OCI-LY1 (cell line): ENCODE measurements at regions not wholly inside any gene's neighbourhood (a gene's known extent, or its start where the extent isn't known, plus 50 kb on each side); places are given as distances from the start of the nearest gene placed in this dataset.

Experiments used
- CTCF ChIP-seq: fragments of 200-600 bp; sonication (generic), shearing (Covaris generic); IDR thresholded peaks from 2 replicates; pipeline ENCODE4 v1.5.1; 2017; ENCODE audit warnings: mild to moderate bottlenecking, antibody characterized with exemption, low read length, moderate library complexity, mixed read lengths
- EZH2 ChIP-seq: fragments of 200-600 bp; sonication (generic), shearing (Covaris generic); IDR thresholded peaks from 2 replicates; pipeline ENCODE4 v1.8.0; 2017; ENCODE audit warnings: borderline replicate concordance, mixed run types, mild to moderate bottlenecking, antibody characterized with exemption, low read length, moderate library complexity, mixed read lengths

- TF ChIP-seq EZH2 (no peak), CTCF (peak; percentile 44)
Measured at GRCh38 chr9:82532504-82533180, 530.3 kb downstream of the RASEF start.
